ENCODE measurements at regions not wholly inside any gene's neighbourhood (a gene's known extent, or its start where the extent isn't known, plus 50 kb on each side); places are given as distances from the start of the nearest gene placed in this dataset.
"Not testable (repeated sequence)": the region's sequence is repeated elsewhere in the genome, so short reads cannot be mapped to it uniquely, and the experiment has no call there.

- no peak overlapping the region for H3K4me3 ChIP-seq (ENCODE audit: low read length in 2 of 2)
- no peaks in the 10 kb centered on the region for H3K4me1 ChIP-seq (ENCODE audit: control insufficient read depth, insufficient read depth, low read length)
- H3K27ac ChIP-seq (ENCODE audit: low read length) = no peak overlapping the region
- peaks cover 0 to 3% of the 10 kb centered on the region in 2 donors for H3K27me3 ChIP-seq (ENCODE audit: control insufficient read depth in 1 of 2, insufficient read depth in 2 of 2, low read length in 2 of 2)
- no peaks in the 10 kb centered on the region for H3K9me3 ChIP-seq (ENCODE audit: control insufficient read depth in 2 of 2, low read length in 2 of 2)
- H3K36me3 ChIP-seq (ENCODE audit: control insufficient read depth in 2 of 2, insufficient read depth in 2 of 2, low read length in 2 of 2) = no peaks in the 10 kb centered on the region
- no peak overlapping the region for H3K9ac ChIP-seq (ENCODE audit: low read length in 2 of 2)
These were observed 79.2 kb downstream of the DHCR7 start for GRCh38 chr11:71368966-71369365.

DNA sequence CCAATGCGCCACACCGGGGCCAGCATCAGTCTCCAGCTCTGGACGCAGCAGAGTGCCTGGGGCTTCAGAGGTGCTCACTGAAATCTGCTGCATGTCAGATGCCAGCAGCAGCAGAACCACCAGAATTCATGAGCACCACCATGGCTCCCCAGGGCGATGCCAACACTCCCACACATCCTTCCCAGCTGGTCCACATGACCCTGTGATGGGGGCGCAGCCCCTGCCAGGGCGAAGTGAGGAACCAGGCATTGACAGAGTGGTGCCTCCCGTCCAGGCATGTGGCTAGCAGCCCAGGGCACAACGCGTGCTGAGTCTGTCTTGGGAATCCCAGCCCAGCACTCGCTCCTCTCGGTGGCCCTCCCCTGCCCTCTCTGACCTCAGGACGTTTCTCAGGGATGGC, 80.4 kb downstream of the DHCR7 start:
- peaks cover 0 to 3% of the 10 kb centered on the region in 2 donors for H3K27me3 ChIP-seq (ENCODE audit: control insufficient read depth in 1 of 2, insufficient read depth in 2 of 2, low read length in 2 of 2)
- no peak overlapping the region for H3K27ac ChIP-seq (ENCODE audit: low read length)
- no peaks in the 10 kb centered on the region for H3K4me1 ChIP-seq (ENCODE audit: control insufficient read depth, insufficient read depth, low read length)
- H3K36me3 ChIP-seq (ENCODE audit: control insufficient read depth in 2 of 2, insufficient read depth in 2 of 2, low read length in 2 of 2) = no peaks in the 10 kb centered on the region
- H3K9ac ChIP-seq (ENCODE audit: low read length in 2 of 2) = no peak overlapping the region
- no peak overlapping the region for H3K4me3 ChIP-seq (ENCODE audit: low read length in 2 of 2)
- peaks cover 0 to 3% of the 10 kb centered on the region in 2 donors for H3K9me3 ChIP-seq (ENCODE audit: control insufficient read depth in 2 of 2, low read length in 2 of 2)

- not testable (repeated sequence) for H3K27ac ChIP-seq (ENCODE audit: low read length); H3K9ac ChIP-seq (ENCODE audit: low read length in 2 of 2); H3K27me3 ChIP-seq (ENCODE audit: control insufficient read depth in 1 of 2, insufficient read depth in 2 of 2, low read length in 2 of 2); H3K9me3 ChIP-seq (ENCODE audit: control insufficient read depth in 2 of 2, low read length in 2 of 2); H3K4me1 ChIP-seq (ENCODE audit: control insufficient read depth, insufficient read depth, low read length); H3K4me3 ChIP-seq (ENCODE audit: low read length in 2 of 2); H3K36me3 ChIP-seq (ENCODE audit: control insufficient read depth in 2 of 2, insufficient read depth in 2 of 2, low read length in 2 of 2)
These were observed 80.9 kb downstream of the DHCR7 start for GRCh38 chr11:71367276-71367675.

DNA sequence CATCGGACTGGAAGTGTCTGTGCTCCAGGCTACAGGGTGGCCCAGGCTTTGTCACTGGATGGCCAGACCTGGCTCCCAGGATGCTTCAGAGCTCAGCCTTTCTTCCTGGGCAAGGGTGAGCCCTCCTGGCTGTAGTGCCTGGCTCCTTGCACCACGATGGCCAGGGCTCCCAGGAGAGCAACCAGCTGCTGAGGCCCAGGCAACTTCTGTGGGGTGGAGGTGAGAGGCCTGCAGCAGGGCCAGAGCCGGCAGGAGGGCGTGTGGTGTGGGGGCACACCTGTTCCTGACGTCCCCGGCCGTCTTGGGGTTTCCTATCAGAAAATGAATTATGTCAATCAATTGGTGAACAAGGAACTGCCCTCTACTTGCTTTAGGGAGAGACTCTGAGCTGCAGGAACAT, 82.1 kb downstream of the DHCR7 start:
- Histone ChIP-seq H3K4me3 (ENCODE audit: low read length in 2 of 2) (no peak overlapping the region), H3K27me3 (ENCODE audit: control insufficient read depth in 1 of 2, insufficient read depth in 2 of 2, low read length in 2 of 2) (peaks cover 0 to 3% of the 10 kb centered on the region in 2 donors), H3K4me1 (ENCODE audit: control insufficient read depth, insufficient read depth, low read length) (no peaks in the 10 kb centered on the region), H3K27ac (ENCODE audit: low read length) (no peak overlapping the region), H3K36me3 (ENCODE audit: control insufficient read depth in 2 of 2, insufficient read depth in 2 of 2, low read length in 2 of 2) (no peaks in the 10 kb centered on the region), H3K9ac (ENCODE audit: low read length in 2 of 2) (no peak overlapping the region), H3K9me3 (ENCODE audit: control insufficient read depth in 2 of 2, low read length in 2 of 2) (peaks cover 0 to 3% of the 10 kb centered on the region in 2 donors)

DNA sequence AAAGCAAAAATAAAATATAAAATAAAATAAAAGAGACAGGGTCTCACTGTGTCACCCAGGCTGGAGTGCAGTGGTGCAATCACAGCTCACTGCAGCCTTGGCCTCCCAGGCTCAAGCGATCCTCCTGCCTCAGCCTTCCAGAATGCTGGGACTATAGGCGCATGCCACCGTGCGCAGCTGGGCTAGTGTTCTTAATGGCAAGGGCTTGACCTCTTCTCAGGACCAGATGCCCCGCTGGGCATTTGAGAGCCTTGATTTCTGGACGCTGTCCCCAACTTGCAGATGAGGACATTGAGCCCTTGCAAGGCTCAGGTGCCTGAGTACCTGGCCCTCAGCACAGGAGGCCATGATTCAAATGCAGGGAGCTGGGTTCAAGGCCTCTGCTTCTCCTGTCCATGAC, 82.6 kb downstream of the DHCR7 start:
- Histone ChIP-seq H3K9ac (ENCODE audit: low read length in 2 of 2) (no peak overlapping the region), H3K9me3 (ENCODE audit: control insufficient read depth in 2 of 2, low read length in 2 of 2) (peaks cover 0 to 3% of the 10 kb centered on the region in 2 donors), H3K27me3 (ENCODE audit: control insufficient read depth in 1 of 2, insufficient read depth in 2 of 2, low read length in 2 of 2) (peaks cover 0 to 3% of the 10 kb centered on the region in 2 donors), H3K4me3 (ENCODE audit: low read length in 2 of 2) (no peak overlapping the region), H3K4me1 (ENCODE audit: control insufficient read depth, insufficient read depth, low read length) (no peaks in the 10 kb centered on the region), H3K36me3 (ENCODE audit: control insufficient read depth in 2 of 2, insufficient read depth in 2 of 2, low read length in 2 of 2) (no peaks in the 10 kb centered on the region), H3K27ac (ENCODE audit: low read length) (no peak overlapping the region)

GRCh38 chr11:71364806-71365205, 83.4 kb downstream of the DHCR7 start:
- H3K36me3 ChIP-seq (ENCODE audit: control insufficient read depth in 2 of 2, insufficient read depth in 2 of 2, low read length in 2 of 2) = no peaks in the 10 kb centered on the region
- H3K4me1 ChIP-seq (ENCODE audit: control insufficient read depth, insufficient read depth, low read length) = no peaks in the 10 kb centered on the region
- H3K4me3 ChIP-seq (ENCODE audit: low read length in 2 of 2) = no peak overlapping the region
- no peak overlapping the region for H3K27ac ChIP-seq (ENCODE audit: low read length)
- H3K27me3 ChIP-seq (ENCODE audit: control insufficient read depth in 1 of 2, insufficient read depth in 2 of 2, low read length in 2 of 2) = peaks cover 0 to 3% of the 10 kb centered on the region in 2 donors
- peaks cover 0 to 3% of the 10 kb centered on the region in 2 donors for H3K9me3 ChIP-seq (ENCODE audit: control insufficient read depth in 2 of 2, low read length in 2 of 2)
- H3K9ac ChIP-seq (ENCODE audit: low read length in 2 of 2) = no peak overlapping the region

DNA sequence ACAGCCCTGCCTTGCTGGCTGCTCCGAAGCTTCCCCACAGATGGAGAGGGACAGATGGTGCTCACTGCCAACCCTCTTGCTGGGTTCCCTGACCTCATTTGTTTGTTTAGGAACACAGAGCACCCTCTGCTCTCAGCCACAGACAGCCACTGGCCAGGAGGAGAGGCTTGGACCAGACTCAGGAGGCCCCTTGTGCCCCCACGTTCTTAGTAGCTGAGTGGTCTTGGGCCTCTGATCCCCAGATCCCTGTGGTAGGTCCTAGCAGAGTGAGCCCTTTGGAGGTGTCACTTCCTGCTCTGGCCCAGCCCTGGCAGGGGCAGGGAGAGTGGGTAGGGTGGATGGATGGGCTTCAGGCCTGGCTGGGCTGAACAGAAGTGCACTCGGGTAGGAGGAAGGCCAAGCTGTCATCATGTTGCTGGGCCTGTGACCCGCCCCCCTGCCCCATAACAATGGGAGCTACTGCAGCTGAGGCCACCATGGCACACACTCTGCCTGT, 84.0 kb downstream of the DHCR7 start:
- H3K9ac ChIP-seq (ENCODE audit: low read length in 2 of 2) = no peak overlapping the region
- H3K27me3 ChIP-seq (ENCODE audit: control insufficient read depth in 1 of 2, insufficient read depth in 2 of 2, low read length in 2 of 2) = peaks cover 0 to 3% of the 10 kb centered on the region in 2 donors
- no peak overlapping the region for H3K4me3 ChIP-seq (ENCODE audit: low read length in 2 of 2)

DNA sequence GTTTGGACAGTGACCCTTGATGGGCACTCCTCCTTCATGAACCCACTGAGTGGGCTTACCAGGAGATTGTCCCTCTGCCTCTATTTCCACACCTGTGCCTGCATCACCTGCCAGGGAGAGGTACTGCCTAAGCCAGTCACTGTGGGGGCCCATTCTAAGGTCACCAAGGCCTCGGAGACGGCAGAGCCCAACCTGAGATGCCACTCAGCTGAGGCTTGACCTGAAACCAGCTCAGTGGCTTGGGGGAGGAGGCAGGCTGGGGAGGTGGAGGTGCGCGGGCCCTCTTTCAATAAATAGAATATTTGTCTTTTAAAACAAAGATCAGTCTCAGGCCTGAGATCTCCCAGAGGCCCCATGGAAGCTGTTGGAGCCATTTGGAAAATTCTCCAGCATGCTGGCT, 84.5 kb downstream of the DHCR7 start:
- no peak overlapping the region for H3K27ac ChIP-seq (ENCODE audit: low read length)

More for the DNA sequence above, 84.0 kb downstream of the DHCR7 start:
- no peaks in the 10 kb centered on the region for H3K4me1 ChIP-seq (ENCODE audit: control insufficient read depth, insufficient read depth, low read length)
- no peaks in the 10 kb centered on the region for H3K36me3 ChIP-seq (ENCODE audit: control insufficient read depth in 2 of 2, insufficient read depth in 2 of 2, low read length in 2 of 2)
- no peak overlapping the region for H3K27ac ChIP-seq (ENCODE audit: low read length)
- peaks cover 0 to 3% of the 10 kb centered on the region in 2 donors for H3K9me3 ChIP-seq (ENCODE audit: control insufficient read depth in 2 of 2, low read length in 2 of 2)

DNA sequence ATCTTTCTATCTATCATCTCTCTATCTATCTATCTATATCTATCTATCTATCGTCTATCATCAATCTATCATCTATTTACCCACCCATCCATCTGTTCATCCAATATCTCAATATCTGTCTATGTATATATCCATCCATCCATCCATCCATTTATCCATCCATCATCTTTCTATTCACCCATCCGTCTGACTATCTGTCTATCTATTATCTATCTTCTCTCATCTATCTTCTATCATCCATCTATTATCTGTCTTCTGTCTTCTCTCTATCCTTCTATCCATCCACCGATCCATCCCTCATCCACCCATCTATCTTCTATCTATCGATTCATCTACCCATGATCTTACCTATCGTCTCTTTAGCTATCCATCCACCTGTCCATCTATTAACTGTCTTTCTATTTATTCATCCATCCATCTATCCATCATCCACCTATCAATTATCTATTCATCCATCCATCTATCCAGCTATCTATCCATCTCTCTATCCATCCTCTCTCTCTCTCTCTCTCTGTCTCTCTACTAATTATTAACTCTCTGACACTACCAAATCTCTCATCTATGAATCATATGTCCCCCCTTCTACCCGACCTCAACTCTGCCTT, 89.1 kb downstream of the DHCR7 start:
- no peak overlapping the region for H3K27ac ChIP-seq (ENCODE audit: low read length)
- peaks cover 0 to 3% of the 10 kb centered on the region in 2 donors for H3K9me3 ChIP-seq (ENCODE audit: control insufficient read depth in 2 of 2, low read length in 2 of 2)
- H3K27me3 ChIP-seq (ENCODE audit: control insufficient read depth in 1 of 2, insufficient read depth in 2 of 2, low read length in 2 of 2) = peaks cover 0 to 4% of the 10 kb centered on the region in 2 donors
- H3K9ac ChIP-seq (ENCODE audit: low read length in 2 of 2) = no peak overlapping the region
- H3K36me3 ChIP-seq (ENCODE audit: control insufficient read depth in 2 of 2, insufficient read depth in 2 of 2, low read length in 2 of 2) = no peaks in the 10 kb centered on the region
- H3K4me1 ChIP-seq (ENCODE audit: control insufficient read depth, insufficient read depth, low read length) = no peaks in the 10 kb centered on the region
- H3K4me3 ChIP-seq (ENCODE audit: low read length in 2 of 2) = no peak overlapping the region

More for the DNA sequence above, 84.5 kb downstream of the DHCR7 start:
- Histone ChIP-seq H3K36me3 (ENCODE audit: control insufficient read depth in 2 of 2, insufficient read depth in 2 of 2, low read length in 2 of 2) (no peaks in the 10 kb centered on the region), H3K4me1 (ENCODE audit: control insufficient read depth, insufficient read depth, low read length) (no peaks in the 10 kb centered on the region), H3K27me3 (ENCODE audit: control insufficient read depth in 1 of 2, insufficient read depth in 2 of 2, low read length in 2 of 2) (peaks cover 0 to 3% of the 10 kb centered on the region in 2 donors), H3K9ac (ENCODE audit: low read length in 2 of 2) (no peak overlapping the region), H3K9me3 (ENCODE audit: control insufficient read depth in 2 of 2, low read length in 2 of 2) (peaks cover 0 to 3% of the 10 kb centered on the region in 2 donors), H3K4me3 (ENCODE audit: low read length in 2 of 2) (no peak overlapping the region)

- Histone ChIP-seq H3K4me1 (ENCODE audit: control insufficient read depth, insufficient read depth, low read length) (no peaks in the 10 kb centered on the region), H3K36me3 (ENCODE audit: control insufficient read depth in 2 of 2, insufficient read depth in 2 of 2, low read length in 2 of 2) (no peaks in the 10 kb centered on the region), H3K9me3 (ENCODE audit: control insufficient read depth in 2 of 2, low read length in 2 of 2) (peaks cover 0 to 3% of the 10 kb centered on the region in 2 donors), H3K27me3 (ENCODE audit: control insufficient read depth in 1 of 2, insufficient read depth in 2 of 2, low read length in 2 of 2) (peaks cover 0 to 4% of the 10 kb centered on the region in 2 donors), H3K4me3 (ENCODE audit: low read length in 2 of 2) (no peak overlapping the region), H3K27ac (ENCODE audit: low read length) (no peak overlapping the region), H3K9ac (ENCODE audit: low read length in 2 of 2) (no peak overlapping the region)
These were observed 90.0 kb downstream of the DHCR7 start for GRCh38 chr11:71358122-71358728.

- Histone ChIP-seq H3K36me3 (ENCODE audit: control insufficient read depth in 2 of 2, insufficient read depth in 2 of 2, low read length in 2 of 2) (no peaks in the 10 kb centered on the region), H3K4me1 (ENCODE audit: control insufficient read depth, insufficient read depth, low read length) (no peaks in the 10 kb centered on the region), H3K9ac (ENCODE audit: low read length in 2 of 2) (no peak overlapping the region), H3K9me3 (ENCODE audit: control insufficient read depth in 2 of 2, low read length in 2 of 2) (no peaks in the 10 kb centered on the region), H3K4me3 (ENCODE audit: low read length in 2 of 2) (no peak overlapping the region), H3K27ac (ENCODE audit: low read length) (no peak overlapping the region), H3K27me3 (ENCODE audit: control insufficient read depth in 1 of 2, insufficient read depth in 2 of 2, low read length in 2 of 2) (peaks cover 0 to 4% of the 10 kb centered on the region in 2 donors)
These were observed 90.8 kb downstream of the DHCR7 start for GRCh38 chr11:71357414-71357813.
